ENCODE measurements at regions not wholly inside any gene's neighbourhood (a gene's known extent, or its start where the extent isn't known, plus 50 kb on each side); places are given as distances from the start of the nearest gene placed in this dataset.

GRCh38 chr14:22510527-22511110 lies 78.4 kb downstream of the DAD1 start:
- TF ChIP-seq GATA2 (IDR thresholded peaks at IDR 0.05; ENCODE audit: low read depth, low read length) (no peak), GATA3 (IDR thresholded peaks at IDR 0.05; ENCODE audit: low read depth, low read length) (no peak)
